Thyroid gland (tissue), 4 donors: ENCODE measurements at regions not wholly inside any gene's neighbourhood (a gene's known extent, or its start where the extent isn't known, plus 50 kb on each side); places are given as distances from the start of the nearest gene placed in this dataset.

Experiments
- POLR2A ChIP-seq, 2 donors: fragments of 450-650 bp; IDR thresholded peaks; one replicate each; pipeline ENCODE4 v1.6.1; 2017; ENCODE audit warnings: antibody characterized with exemption in 2 of 2, mild to moderate bottlenecking in 2 of 2, moderate library complexity in 1 of 2
- TF ChIP-seq, protein P1 (sequence below), 6 experiments: fragments of 200-600 bp in 3 of 6; fragments of 450-650 bp in 3 of 6; sonication (generic) in 3 of 6; IDR thresholded peaks; one replicate each; pipeline ENCODE4 v1.5.1; 2016 to 2019; ENCODE audit warnings: antibody characterized with exemption in 6 of 6, mild to moderate bottlenecking in 2 of 6, inconsistent platforms in 1 of 6, moderate library complexity in 1 of 6

DNA sequence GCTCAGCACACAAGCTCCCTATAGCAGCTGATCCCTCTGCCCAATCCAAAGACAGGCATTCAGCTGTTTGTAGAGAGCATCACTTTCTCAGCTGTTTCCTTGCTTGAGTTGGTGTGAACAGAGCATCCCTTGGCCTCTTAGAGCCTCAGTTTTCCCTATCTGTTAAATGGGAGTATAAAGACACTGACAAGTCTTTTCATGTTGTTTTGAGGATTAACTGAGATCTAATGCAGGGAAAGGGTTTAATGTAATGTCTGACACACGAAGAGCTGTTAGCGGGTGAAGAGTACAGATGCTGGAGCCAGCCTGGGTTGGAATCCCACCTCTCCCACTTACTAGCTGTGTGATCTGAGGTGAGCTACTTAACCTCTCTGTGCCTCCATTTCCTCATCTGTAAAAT, 149.5 kb downstream of the PHETA1 start:
- TF ChIP-seq, protein P1, sequence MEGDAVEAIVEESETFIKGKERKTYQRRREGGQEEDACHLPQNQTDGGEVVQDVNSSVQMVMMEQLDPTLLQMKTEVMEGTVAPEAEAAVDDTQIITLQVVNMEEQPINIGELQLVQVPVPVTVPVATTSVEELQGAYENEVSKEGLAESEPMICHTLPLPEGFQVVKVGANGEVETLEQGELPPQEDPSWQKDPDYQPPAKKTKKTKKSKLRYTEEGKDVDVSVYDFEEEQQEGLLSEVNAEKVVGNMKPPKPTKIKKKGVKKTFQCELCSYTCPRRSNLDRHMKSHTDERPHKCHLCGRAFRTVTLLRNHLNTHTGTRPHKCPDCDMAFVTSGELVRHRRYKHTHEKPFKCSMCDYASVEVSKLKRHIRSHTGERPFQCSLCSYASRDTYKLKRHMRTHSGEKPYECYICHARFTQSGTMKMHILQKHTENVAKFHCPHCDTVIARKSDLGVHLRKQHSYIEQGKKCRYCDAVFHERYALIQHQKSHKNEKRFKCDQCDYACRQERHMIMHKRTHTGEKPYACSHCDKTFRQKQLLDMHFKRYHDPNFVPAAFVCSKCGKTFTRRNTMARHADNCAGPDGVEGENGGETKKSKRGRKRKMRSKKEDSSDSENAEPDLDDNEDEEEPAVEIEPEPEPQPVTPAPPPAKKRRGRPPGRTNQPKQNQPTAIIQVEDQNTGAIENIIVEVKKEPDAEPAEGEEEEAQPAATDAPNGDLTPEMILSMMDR (IDR thresholded peaks at IDR 0.05) = no peak
- TF ChIP-seq POLR2A (IDR thresholded peaks at IDR 0.05) = no peak
